K562 (cell line): ENCODE measurements at regions not wholly inside any gene's neighbourhood (a gene's known extent, or its start where the extent isn't known, plus 50 kb on each side); places are given as distances from the start of the nearest gene placed in this dataset.

Source experiments
- ADNP ChIP-seq: fragments of 200-800 bp; sonication (Bioruptor generic); IDR thresholded peaks from 2 replicates; pipeline ENCODE4 v1.6.1; 2016; ENCODE audit warnings: missing genetic modification characterization, missing compliant biosample characterization
- ATF1 ChIP-seq, 2 experiments: fragments of 450-650 bp in 1 of 2; IDR thresholded peaks; 2 replicates each; pipeline ENCODE4 v1.6.1; 2016; ENCODE audit warnings: missing compliant biosample characterization in 1 of 2, missing genetic modification characterization in 1 of 2
- NONO ChIP-seq, 2 experiments: fragments of 200-400 bp in 1 of 2; fragments of 450-650 bp in 1 of 2; formaldehyde crosslinking in 1 of 2; IDR thresholded peaks; 2 replicates each; pipeline ENCODE4 v1.6.1; 2017; ENCODE audit warnings: low read depth in 2 of 2, mild to moderate bottlenecking in 2 of 2, moderate library complexity in 2 of 2, low read length in 1 of 2
- PHF21A ChIP-seq: fragments of 450-650 bp; IDR thresholded peaks from 2 replicates; pipeline ENCODE4 v1.6.1; 2017; ENCODE audit warnings: low read depth, borderline replicate concordance
- POLR2H ChIP-seq: IDR thresholded peaks from 2 replicates; pipeline ENCODE4 v1.6.1; 2016; ENCODE audit warnings: missing genetic modification characterization, low read depth, mild to moderate bottlenecking, control low read depth, missing compliant biosample characterization, moderate library complexity
- RCOR1 ChIP-seq, 2 experiments: IDR thresholded peaks; 2 replicates each; pipeline ENCODE4 v1.6.1; 2012; ENCODE audit warnings: low read depth in 2 of 2, low read length in 2 of 2, borderline replicate concordance in 1 of 2, improper control_type of control experiment in 1 of 2
- SRF ChIP-seq, 2 experiments: fragments of 250-450, 450-650 bp in 1 of 2; sonication (Bioruptor Pico) in 1 of 2; sonication (generic) in 1 of 2; formaldehyde crosslinking; IDR thresholded peaks; 2 replicates each; pipeline versions ENCODE4 v1.5.0 to v1.5.1; 2020 to 2022; ENCODE audit warnings: mild to moderate bottlenecking in 1 of 2, missing genetic modification reagents in 1 of 2
- TEAD4 ChIP-seq, 2 experiments: sonication (generic) in 1 of 2; formaldehyde crosslinking in 1 of 2; IDR thresholded peaks; 2 replicates each; pipeline versions ENCODE4 v1.6.1 to v1.8.0; 2012 to 2022; ENCODE audit warnings: borderline replicate concordance in 1 of 2, inconsistent platforms in 1 of 2, low read length in 1 of 2, mild to moderate bottlenecking in 1 of 2, missing genetic modification reagents in 1 of 2
- THAP12 ChIP-seq: fragments of 250-450 bp; sonication (Bioruptor Pico); IDR thresholded peaks from 2 replicates; pipeline ENCODE4 v1.9.0; 2021; ENCODE audit warnings: mild to moderate bottlenecking, inconsistent platforms
- TRIM28 ChIP-seq: fragments of 450-650 bp; IDR thresholded peaks from 2 replicates; pipeline ENCODE4 v1.6.1; 2017
- U2AF1 ChIP-seq: fragments of 200-400 bp; formaldehyde crosslinking; optimal IDR thresholded peaks from 2 replicates; pipeline ENCODE3; 2017; ENCODE audit warnings: mild to moderate bottlenecking, low read depth, low read length, moderate library complexity
- ZKSCAN1 ChIP-seq: fragments of 150-350 bp; IDR thresholded peaks from 2 replicates; pipeline ENCODE4 v1.6.1; 2016; ENCODE audit warnings: low read depth, low read length
- ZNF395 ChIP-seq: fragments of 200-800 bp; sonication (Bioruptor generic); IDR thresholded peaks from 2 replicates; pipeline ENCODE4 v1.6.1; 2017; ENCODE audit warnings: missing genetic modification characterization, missing compliant biosample characterization
- TF ChIP-seq, protein P1 (sequence below), 3 experiments: IDR thresholded peaks in 2 of 3; conservative IDR thresholded peaks in 1 of 3; 2 replicates each; pipeline ENCODE4 v1.5.1; 2011 to 2012; ENCODE audit warnings: low read length in 3 of 3, mild to moderate bottlenecking in 3 of 3, control low read depth in 2 of 3, improper control_type of control experiment in 1 of 3, inconsistent platforms in 1 of 3, low read depth in 1 of 3, mixed read lengths in 1 of 3, moderate library complexity in 1 of 3; ENCODE audit not compliant: insufficient read depth in 2 of 3
- TF ChIP-seq, protein P2 (sequence below), 2 experiments: IDR thresholded peaks; 2 replicates each; pipeline ENCODE4 v1.6.1; 2011; ENCODE audit warnings: borderline replicate concordance in 1 of 2, control low read depth in 1 of 2, low read depth in 1 of 2, low read length in 1 of 2, mild to moderate bottlenecking in 1 of 2, mixed read lengths in 1 of 2, moderate library complexity in 1 of 2; ENCODE audit not compliant: insufficient read depth in 1 of 2, insufficient read length in 1 of 2, poor library complexity in 1 of 2, severe bottlenecking in 1 of 2; ENCODE audit errors: extremely low read depth in 1 of 2

DNA sequence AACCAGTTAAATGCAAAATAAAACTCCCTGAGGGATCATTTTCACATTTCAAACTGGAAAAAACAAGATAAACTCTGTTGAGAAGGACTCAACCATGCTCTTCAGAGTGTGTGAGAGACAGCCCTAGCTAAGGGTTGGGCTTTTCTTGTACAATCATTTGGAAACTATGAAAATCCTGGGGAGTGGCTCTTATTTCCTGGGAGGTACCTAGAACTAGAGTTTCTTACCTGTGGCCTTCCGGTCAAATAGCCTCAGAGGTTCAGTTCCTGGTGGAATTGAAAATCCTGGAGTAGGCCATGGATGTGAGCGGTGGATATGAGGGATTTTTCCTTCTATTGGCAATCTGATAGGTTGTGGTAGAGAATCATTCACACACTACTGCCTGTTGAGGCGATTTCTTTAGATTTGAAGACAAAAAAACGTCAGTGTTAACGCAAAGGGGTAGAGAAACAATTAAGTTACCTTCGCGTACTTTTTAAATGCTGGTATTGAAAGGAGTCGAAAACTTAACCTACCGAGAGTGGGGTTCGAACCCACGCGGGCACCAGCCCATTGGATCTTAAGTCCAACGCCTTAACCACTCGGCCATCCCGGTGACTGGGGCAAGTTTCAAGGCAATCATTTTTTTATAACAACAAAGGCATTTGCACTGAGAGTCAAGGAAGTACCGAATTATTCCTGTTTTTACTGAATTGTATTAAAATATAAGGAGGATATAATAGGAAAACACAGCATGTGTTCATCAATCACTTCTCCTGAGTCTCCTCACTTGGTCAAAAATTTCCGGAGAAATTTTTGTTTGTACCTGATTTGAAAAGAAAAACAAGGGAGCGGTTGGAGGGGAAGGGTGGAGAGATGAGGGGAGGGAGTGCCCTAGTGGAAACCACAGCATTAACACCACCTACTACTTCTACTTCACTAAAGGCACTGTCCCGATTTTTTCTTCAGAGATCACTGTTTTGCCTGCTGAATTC is 191.3 kb downstream of the OR2B2 start (continued):
- TF ChIP-seq ZKSCAN1, result peak; percentile 56; the same call in 1 of the 2 replicates
- TF ChIP-seq ADNP (tag), result peak; percentile 90
- TF ChIP-seq, protein P1, sequence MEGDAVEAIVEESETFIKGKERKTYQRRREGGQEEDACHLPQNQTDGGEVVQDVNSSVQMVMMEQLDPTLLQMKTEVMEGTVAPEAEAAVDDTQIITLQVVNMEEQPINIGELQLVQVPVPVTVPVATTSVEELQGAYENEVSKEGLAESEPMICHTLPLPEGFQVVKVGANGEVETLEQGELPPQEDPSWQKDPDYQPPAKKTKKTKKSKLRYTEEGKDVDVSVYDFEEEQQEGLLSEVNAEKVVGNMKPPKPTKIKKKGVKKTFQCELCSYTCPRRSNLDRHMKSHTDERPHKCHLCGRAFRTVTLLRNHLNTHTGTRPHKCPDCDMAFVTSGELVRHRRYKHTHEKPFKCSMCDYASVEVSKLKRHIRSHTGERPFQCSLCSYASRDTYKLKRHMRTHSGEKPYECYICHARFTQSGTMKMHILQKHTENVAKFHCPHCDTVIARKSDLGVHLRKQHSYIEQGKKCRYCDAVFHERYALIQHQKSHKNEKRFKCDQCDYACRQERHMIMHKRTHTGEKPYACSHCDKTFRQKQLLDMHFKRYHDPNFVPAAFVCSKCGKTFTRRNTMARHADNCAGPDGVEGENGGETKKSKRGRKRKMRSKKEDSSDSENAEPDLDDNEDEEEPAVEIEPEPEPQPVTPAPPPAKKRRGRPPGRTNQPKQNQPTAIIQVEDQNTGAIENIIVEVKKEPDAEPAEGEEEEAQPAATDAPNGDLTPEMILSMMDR (IDR thresholded peaks at IDR 0.05 in 2 of 3, conservative IDR thresholded peaks at IDR 0.05 in 1 of 3; ENCODE audit: insufficient read depth in 2 of 3, low read depth in 1 of 3, low read length in 3 of 3), result peak in 1 of 3 experiments; percentile 30; a peak in 2 of 6 replicates
- 0 out of 4 replicates have a peak, but pooled peaks of 1 of the 2 experiments have one; percentile 11 for TF ChIP-seq NONO (IDR thresholded peaks at IDR 0.05; ENCODE audit: low read depth in 2 of 2, low read length in 1 of 2)
- TF ChIP-seq THAP12 (CRISPR knock-in tag), result no peak
- peak; percentile 94 for TF ChIP-seq PHF21A
- no peak for TF ChIP-seq ZNF395 (CRISPR knock-in tag)
- peak; percentile 73 for TF ChIP-seq TEAD4 (IDR thresholded peaks at IDR 0.05; ENCODE audit: low read length)
- TF ChIP-seq TEAD4 (CRISPR knock-in tag; IDR thresholded peaks at IDR 0.05; ENCODE audit: borderline replicate concordance), result no peak
- TF ChIP-seq U2AF1, result no peak
- peak; percentile 47; the same call in 1 of the 2 replicates for TF ChIP-seq TRIM28
- TF ChIP-seq POLR2H (tag), result peak; percentile 99
- TF ChIP-seq, protein P2, sequence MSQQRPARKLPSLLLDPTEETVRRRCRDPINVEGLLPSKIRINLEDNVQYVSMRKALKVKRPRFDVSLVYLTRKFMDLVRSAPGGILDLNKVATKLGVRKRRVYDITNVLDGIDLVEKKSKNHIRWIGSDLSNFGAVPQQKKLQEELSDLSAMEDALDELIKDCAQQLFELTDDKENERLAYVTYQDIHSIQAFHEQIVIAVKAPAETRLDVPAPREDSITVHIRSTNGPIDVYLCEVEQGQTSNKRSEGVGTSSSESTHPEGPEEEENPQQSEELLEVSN (IDR thresholded peaks at IDR 0.05; ENCODE audit: borderline replicate concordance in 1 of 2, extremely low read depth in 1 of 2, insufficient read depth in 1 of 2, insufficient read length in 1 of 2, low read depth in 1 of 2, low read length in 1 of 2, poor library complexity in 1 of 2, severe bottlenecking in 1 of 2), result no peak
- no peak for TF ChIP-seq SRF (CRISPR knock-in tag; IDR thresholded peaks at IDR 0.05)
- TF ChIP-seq RCOR1 (IDR thresholded peaks at IDR 0.05; ENCODE audit: borderline replicate concordance in 1 of 2, low read depth in 2 of 2, low read length in 2 of 2), result peak in 1 of 2 experiments; percentile 56; a peak in 2 of 4 replicates
- TF ChIP-seq ATF1 (CRISPR knock-in tag; IDR thresholded peaks at IDR 0.05), result no peak
- peak; percentile 46; the same call in 1 of the 2 replicates for TF ChIP-seq ATF1 (tag; IDR thresholded peaks at IDR 0.05)
